ACC112 (cell line): ENCODE measurements at regions not wholly inside any gene's neighbourhood (a gene's known extent, or its start where the extent isn't known, plus 50 kb on each side); places are given as distances from the start of the nearest gene placed in this dataset.
A peak's percentile ranks its signal among the peaks of the same experiment; 100 is the strongest.

Experiments
- H2AFZ ChIP-seq: fragments of 200-600 bp; sonication (generic); one replicate; pipeline ENCODE4 v1.6.0; 2017; ENCODE audit warnings: antibody characterized with exemption, low read length; ENCODE audit not compliant: unreplicated experiment
- H3K27ac ChIP-seq: fragments of 200-600 bp; sonication (generic); 2 replicates; pipeline ENCODE4 v1.5.1; 2014; ENCODE audit warnings: low read depth, mild to moderate bottlenecking, antibody characterized with exemption, low read length, moderate library complexity
- H3K27me3 ChIP-seq: fragments of 200-600 bp; sonication (generic); 2 replicates; pipeline ENCODE4 v1.6.1; 2014; ENCODE audit warnings: mild to moderate bottlenecking, antibody characterized with exemption, low read length, moderate library complexity, mixed read lengths; ENCODE audit not compliant: insufficient read depth
- H3K36me3 ChIP-seq: fragments of 200-600 bp; sonication (generic); 2 replicates; pipeline ENCODE4 v1.6.1; 2016; ENCODE audit warnings: mild to moderate bottlenecking, antibody characterized with exemption, low read length, moderate library complexity, mixed read lengths; ENCODE audit not compliant: insufficient read depth
- H3K4me1 ChIP-seq: fragments of 200-600 bp; sonication (generic); one replicate; pipeline ENCODE4 v1.6.1; 2016; ENCODE audit warnings: low read length, mixed read lengths; ENCODE audit not compliant: insufficient read depth, unreplicated experiment, control insufficient read depth
- H3K4me3 ChIP-seq: fragments of 200-600 bp; sonication (generic); 2 replicates; pipeline ENCODE4 v1.5.1; 2014; ENCODE audit warnings: mild to moderate bottlenecking, low read depth, low read length
- H3K79me2 ChIP-seq: fragments of 200-600 bp; sonication (generic); one replicate; pipeline ENCODE4 v1.6.0; 2016; ENCODE audit warnings: low read length; ENCODE audit not compliant: control insufficient read depth, unreplicated experiment, insufficient read depth

GRCh38 chr1:218867941-218868626, 305.6 kb upstream of the LYPLAL1 start:
- no peak overlapping the region for H3K27ac ChIP-seq
- peak overlapping the region; percentile 32 for H2AFZ ChIP-seq
- no peaks in the 10 kb centered on the region for H3K79me2 ChIP-seq
- H3K36me3 ChIP-seq, result no peaks in the 10 kb centered on the region
- H3K4me1 ChIP-seq, result peaks cover 34% of the 10 kb centered on the region
- no peaks in the 10 kb centered on the region for H3K27me3 ChIP-seq
- H3K4me3 ChIP-seq, result no peak overlapping the region

- Histone ChIP-seq H3K27me3 (no peaks in the 10 kb centered on the region), H2AFZ (no peak overlapping the region), H3K79me2 (no peaks in the 10 kb centered on the region), H3K36me3 (no peaks in the 10 kb centered on the region), H3K27ac (no peak overlapping the region), H3K4me3 (no peak overlapping the region), H3K4me1 (peaks cover 33% of the 10 kb centered on the region)
These were observed 304.4 kb upstream of the LYPLAL1 start for GRCh38 chr1:218869276-218869675.

- Histone ChIP-seq H3K27ac (no peak overlapping the region), H2AFZ (no peak overlapping the region), H3K4me1 (peaks cover 13% of the 10 kb centered on the region), H3K27me3 (no peaks in the 10 kb centered on the region), H3K4me3 (no peak overlapping the region), H3K36me3 (no peaks in the 10 kb centered on the region), H3K79me2 (no peaks in the 10 kb centered on the region)
These were observed 301.7 kb upstream of the LYPLAL1 start for GRCh38 chr1:218872026-218872425.

GRCh38 chr1:218872928-218873327, 300.8 kb upstream of the LYPLAL1 start:
- Histone ChIP-seq H2AFZ (no peak overlapping the region), H3K4me3 (no peak overlapping the region), H3K27me3 (no peaks in the 10 kb centered on the region), H3K4me1 (peaks cover 14% of the 10 kb centered on the region), H3K36me3 (no peaks in the 10 kb centered on the region), H3K27ac (no peak overlapping the region), H3K79me2 (no peaks in the 10 kb centered on the region)

GRCh38 chr1:218874313-218874712, 299.4 kb upstream of the LYPLAL1 start:
- H2AFZ ChIP-seq, result no peak overlapping the region
- H3K4me1 ChIP-seq, result peaks cover 17% of the 10 kb centered on the region
- H3K36me3 ChIP-seq, result no peaks in the 10 kb centered on the region
- no peaks in the 10 kb centered on the region for H3K27me3 ChIP-seq
- no peak overlapping the region for H3K4me3 ChIP-seq
- peak overlapping the region; percentile 88 for H3K27ac ChIP-seq
- no peaks in the 10 kb centered on the region for H3K79me2 ChIP-seq

GRCh38 chr1:218874801-218875400, 298.8 kb upstream of the LYPLAL1 start:
- H3K36me3 ChIP-seq, result no peaks in the 10 kb centered on the region
- H3K27ac ChIP-seq, result peak overlapping the region; percentile 88
- no peaks in the 10 kb centered on the region for H3K79me2 ChIP-seq
- peaks cover 17% of the 10 kb centered on the region for H3K4me1 ChIP-seq
- H3K4me3 ChIP-seq, result no peak overlapping the region
- no peaks in the 10 kb centered on the region for H3K27me3 ChIP-seq
- H2AFZ ChIP-seq, result no peak overlapping the region

GRCh38 chr1:218878369-218878768, 295.3 kb upstream of the LYPLAL1 start:
- no peaks in the 10 kb centered on the region for H3K36me3 ChIP-seq
- peak overlapping the region; percentile 48 for H2AFZ ChIP-seq
- H3K79me2 ChIP-seq, result no peaks in the 10 kb centered on the region
- no peaks in the 10 kb centered on the region for H3K27me3 ChIP-seq
- H3K4me3 ChIP-seq, result no peak overlapping the region
- peaks cover 17% of the 10 kb centered on the region for H3K4me1 ChIP-seq
- H3K27ac ChIP-seq, result peak overlapping the region; percentile 61

GRCh38 chr1:218880484-218881060, 293.1 kb upstream of the LYPLAL1 start:
- peaks cover 6% of the 10 kb centered on the region for H3K4me1 ChIP-seq
- H3K79me2 ChIP-seq, result no peaks in the 10 kb centered on the region
- H3K36me3 ChIP-seq, result no peaks in the 10 kb centered on the region
- no peaks in the 10 kb centered on the region for H3K27me3 ChIP-seq
- H3K4me3 ChIP-seq, result no peak overlapping the region
- no peak overlapping the region for H2AFZ ChIP-seq
- H3K27ac ChIP-seq, result no peak overlapping the region

GRCh38 chr1:218882454-218882853, 291.2 kb upstream of the LYPLAL1 start:
- Histone ChIP-seq H3K27ac (no peak overlapping the region), H3K4me3 (no peak overlapping the region), H3K79me2 (no peaks in the 10 kb centered on the region), H2AFZ (no peak overlapping the region), H3K36me3 (no peaks in the 10 kb centered on the region), H3K27me3 (no peaks in the 10 kb centered on the region), H3K4me1 (peaks cover 12% of the 10 kb centered on the region)

- Histone ChIP-seq H3K4me1 (peaks cover 7% of the 10 kb centered on the region), H3K27me3 (no peaks in the 10 kb centered on the region), H3K27ac (no peak overlapping the region), H3K79me2 (no peaks in the 10 kb centered on the region), H2AFZ (no peak overlapping the region), H3K36me3 (no peaks in the 10 kb centered on the region), H3K4me3 (no peak overlapping the region)
These were observed 287.4 kb upstream of the LYPLAL1 start for GRCh38 chr1:218886101-218886871.
